Esophagus muscularis mucosa (tissue), 4 donors: ENCODE measurements at regions not wholly inside any gene's neighbourhood (a gene's known extent, or its start where the extent isn't known, plus 50 kb on each side); places are given as distances from the start of the nearest gene placed in this dataset.

Experiments used
- DNase-seq: peaks from one replicate; pipeline ENCODE4 v3.0.0-alpha.2; 2017; ENCODE audit errors: extremely low spot score
- H3K27ac ChIP-seq, 4 donors: fragments of 200-600 bp; sonication (generic); replicated peaks in 1 of 4; 1 replicate in 3 of 4; 2 replicates in 1 of 4; pipeline ENCODE4 v1.5.1; 2016 to 2019; ENCODE audit warnings: mild to moderate bottlenecking in 1 of 4
- H3K27me3 ChIP-seq, 4 donors: fragments of 200-600 bp; sonication (generic); one replicate each; pipeline versions ENCODE4 v1.5.1 to v1.6.0; 2016 to 2019
- H3K36me3 ChIP-seq, 4 donors: fragments of 200-600 bp; sonication (generic); one replicate each; pipeline ENCODE4 v1.5.1; 2016 to 2019
- H3K4me1 ChIP-seq, 4 donors: fragments of 200-600 bp; sonication (generic); one replicate each; pipeline ENCODE4 v1.5.1; 2016 to 2019
- H3K4me3 ChIP-seq, 4 donors: fragments of 200-600 bp; sonication (generic); 1 replicate in 2 of 4; 2 replicates in 2 of 4; pipeline ENCODE4 v1.5.1; 2016 to 2019; ENCODE audit warnings: mild to moderate bottlenecking in 4 of 4, moderate library complexity in 1 of 4
- H3K9me3 ChIP-seq, 4 donors: fragments of 200-600 bp; sonication (generic); 1 replicate in 3 of 4; 2 replicates in 1 of 4; pipeline ENCODE4 v1.5.1; 2016 to 2019
- CTCF ChIP-seq, 3 experiments: fragments of 200-600 bp in 2 of 3; fragments of 450-650 bp in 1 of 3; sonication (generic) in 2 of 3; IDR thresholded peaks; one replicate each; pipeline ENCODE4 v1.5.1; 2017 to 2019; ENCODE audit warnings: antibody characterized with exemption in 3 of 3, mild to moderate bottlenecking in 2 of 3, moderate library complexity in 1 of 3
- EP300 ChIP-seq: sonication (generic); formaldehyde crosslinking; IDR thresholded peaks from one replicate; pipeline ENCODE4 v1.6.1; 2017; ENCODE audit warnings: antibody characterized with exemption
- POLR2A ChIP-seq: fragments of 450-650 bp; IDR thresholded peaks from one replicate; pipeline ENCODE4 v1.6.1; 2017; ENCODE audit warnings: antibody characterized with exemption, moderate library complexity, mild to moderate bottlenecking, low read depth
- POLR2AphosphoS5 ChIP-seq, 2 donors: sonication (generic); formaldehyde crosslinking; IDR thresholded peaks; one replicate each; pipeline ENCODE4 v1.6.1; 2017; ENCODE audit warnings: antibody characterized with exemption in 2 of 2
- WGBS: methylation state at CpG from one replicate; pipeline ENCODE4 v1.1.5; 2018; 5-methylcytosine and 5-hydroxymethylcytosine counted together
- intact Hi-C: fragments of 100-400 bp; cut with DNase I; formaldehyde crosslinking; loops from one replicate; pipeline ENCODE4 v1.15.1; 2023

DNA sequence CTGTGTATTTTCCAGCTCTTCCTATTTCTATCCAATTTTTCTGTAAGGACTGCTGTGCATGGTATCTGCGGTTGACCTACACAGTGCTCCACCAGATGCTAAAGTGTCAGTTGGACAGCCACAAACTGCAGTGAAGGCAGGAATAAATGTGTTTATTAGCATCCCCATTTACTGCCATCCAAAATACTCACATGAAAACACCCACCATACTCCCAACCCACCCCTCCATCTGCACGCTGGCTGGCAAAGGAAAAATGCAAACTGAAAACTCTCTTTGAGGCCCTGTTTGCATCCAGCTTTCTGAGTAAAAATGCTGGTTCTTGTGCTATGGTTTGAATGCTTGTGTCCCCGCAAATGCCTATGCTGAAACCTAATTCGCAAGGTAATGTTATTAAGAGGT, 515.5 kb downstream of the ZNF385D start:
- H3K36me3 ChIP-seq = no peaks in the 10 kb centered on the region
- no peak for TF ChIP-seq POLR2A
- TF ChIP-seq CTCF (IDR thresholded peaks at IDR 0.05) = no peak
- TF ChIP-seq EP300 = no peak
- no peak for TF ChIP-seq POLR2AphosphoS5 (IDR thresholded peaks at IDR 0.05)
- no peak for DNase-seq
- peaks cover 0 to 9% (median 7%) of the 10 kb centered on the region in 4 donors for H3K4me1 ChIP-seq
- 73% methylated on average over 4 of the region's 4 CpGs for WGBS
- H3K9me3 ChIP-seq = no peaks in the 10 kb centered on the region
- H3K4me3 ChIP-seq = no peak overlapping the region
- no peak overlapping the region for H3K27ac ChIP-seq
- intact Hi-C loops = no loop called here
- H3K27me3 ChIP-seq = no peaks in the 10 kb centered on the region

DNA sequence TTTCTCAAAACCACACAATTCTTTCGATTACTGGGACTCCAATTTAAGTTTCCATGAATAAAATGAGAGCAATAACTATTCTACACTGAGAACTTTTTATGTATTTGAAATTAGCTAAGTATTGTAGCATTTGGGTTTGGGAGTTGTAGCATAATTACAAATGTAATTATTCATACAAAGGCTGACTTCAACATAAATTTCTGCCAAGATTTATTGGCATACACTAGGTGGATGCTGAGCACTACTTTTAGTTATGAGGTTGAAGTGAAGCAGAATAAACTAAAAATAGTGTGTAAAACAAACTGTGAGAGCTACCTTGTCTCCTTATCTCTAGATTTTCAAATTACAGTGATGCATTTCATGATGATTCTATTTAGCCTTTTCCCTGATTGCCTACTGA, 516.1 kb downstream of the ZNF385D start:
- no peaks in the 10 kb centered on the region for H3K9me3 ChIP-seq
- no peak overlapping the region for H3K4me3 ChIP-seq
- 85% methylated on average over 1 of the region's 1 CpG for WGBS
- no peak for DNase-seq
- intact Hi-C loops = no loop called here
- peaks cover 0 to 9% (median 7%) of the 10 kb centered on the region in 4 donors for H3K4me1 ChIP-seq
- H3K36me3 ChIP-seq = no peaks in the 10 kb centered on the region
- H3K27ac ChIP-seq = no peak overlapping the region
- TF ChIP-seq EP300 (no peak), POLR2AphosphoS5 (IDR thresholded peaks at IDR 0.05) (no peak), CTCF (IDR thresholded peaks at IDR 0.05) (no peak), POLR2A (no peak)
- H3K27me3 ChIP-seq = no peaks in the 10 kb centered on the region

DNA sequence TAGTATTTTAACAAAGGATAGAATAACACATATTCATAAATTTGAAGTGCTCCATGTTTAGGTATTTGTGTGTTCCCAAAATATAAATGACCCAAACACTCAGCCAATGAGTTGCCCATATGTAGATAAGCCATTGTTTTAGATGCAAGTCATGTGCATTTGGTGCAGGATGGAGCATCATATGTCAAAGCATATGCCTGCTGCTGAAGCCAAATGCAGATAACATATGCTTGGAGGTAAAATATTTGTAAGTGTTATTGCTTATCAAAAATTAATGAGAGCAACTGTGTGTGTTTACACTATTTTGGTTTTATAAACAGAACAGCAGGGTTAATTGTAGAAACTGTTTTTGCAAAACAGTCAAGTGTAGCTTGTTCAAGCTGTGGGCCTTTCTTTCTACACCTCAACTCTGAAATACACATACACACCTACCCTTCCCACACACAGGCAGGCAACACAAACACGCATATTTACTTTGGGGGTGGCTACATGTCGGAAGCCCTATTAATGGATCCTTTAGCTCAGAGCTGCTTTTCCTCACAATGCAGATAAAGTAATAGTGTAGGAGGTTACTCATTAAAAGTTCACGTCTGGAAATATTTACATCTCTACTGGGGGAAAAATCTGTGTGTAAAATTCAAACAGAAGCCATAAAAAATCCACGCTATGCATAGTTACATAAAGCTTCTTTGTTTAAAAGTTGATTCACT, 521.4 kb downstream of the ZNF385D start:
- no peak overlapping the region for H3K27ac ChIP-seq
- TF ChIP-seq POLR2A (no peak), POLR2AphosphoS5 (IDR thresholded peaks at IDR 0.05) (no peak), CTCF (IDR thresholded peaks at IDR 0.05) (no peak), EP300 (no peak)
- no peaks in the 10 kb centered on the region for H3K27me3 ChIP-seq
- intact Hi-C loops = no loop called here
- peaks cover 0 to under 1% (median 0%) of the 10 kb centered on the region in 4 donors for H3K4me1 ChIP-seq
- H3K36me3 ChIP-seq = no peaks in the 10 kb centered on the region
- no peak for DNase-seq
- no peaks in the 10 kb centered on the region for H3K9me3 ChIP-seq
- WGBS = 84% methylated on average over 4 of the region's 4 CpGs
- no peak overlapping the region for H3K4me3 ChIP-seq

GRCh38 chr3:21226086-21226485, 524.9 kb downstream of the ZNF385D start:
- Histone ChIP-seq H3K27me3 (no peaks in the 10 kb centered on the region), H3K4me1 (no peaks in the 10 kb centered on the region), H3K9me3 (no peaks in the 10 kb centered on the region), H3K36me3 (no peaks in the 10 kb centered on the region), H3K27ac (no peak overlapping the region), H3K4me3 (no peak overlapping the region)
- TF ChIP-seq EP300 (no peak), POLR2A (no peak), CTCF (IDR thresholded peaks at IDR 0.05) (no peak), POLR2AphosphoS5 (IDR thresholded peaks at IDR 0.05) (no peak)
- DNase-seq = no peak
- WGBS = 91% methylated on average over 7 of the region's 13 CpGs
- intact Hi-C loops = no loop called here

- H3K27me3 ChIP-seq = no peaks in the 10 kb centered on the region
- no peaks in the 10 kb centered on the region for H3K36me3 ChIP-seq
- H3K27ac ChIP-seq = no peak overlapping the region
- intact Hi-C loops = no loop called here
- TF ChIP-seq POLR2AphosphoS5 (IDR thresholded peaks at IDR 0.05) (no peak), POLR2A (no peak), CTCF (IDR thresholded peaks at IDR 0.05) (no peak), EP300 (no peak)
- H3K4me1 ChIP-seq = no peaks in the 10 kb centered on the region
- DNase-seq = no peak
- 94% methylated on average over 1 of the region's 1 CpG for WGBS
- no peak overlapping the region for H3K4me3 ChIP-seq
- H3K9me3 ChIP-seq = peaks cover 0 to 3% (median under 1%) of the 10 kb centered on the region in 4 donors
These were observed 530.1 kb downstream of the ZNF385D start for GRCh38 chr3:21220944-21221343.
